ENCODE measurements at regions not wholly inside any gene's neighbourhood (a gene's known extent, or its start where the extent isn't known, plus 50 kb on each side); places are given as distances from the start of the nearest gene placed in this dataset.

GRCh38 chr10:10353326-10353868 lies 664.3 kb upstream of the CELF2 start:
- TF ChIP-seq FOS (IDR thresholded peaks at IDR 0.05; ENCODE audit: borderline replicate concordance, insufficient read depth, low read length) (no peak), EZH2 (IDR thresholded peaks at IDR 0.05; ENCODE audit: borderline replicate concordance, low read depth, low read length, severe bottlenecking) (no peak), POLR2A (IDR thresholded peaks at IDR 0.05; ENCODE audit: low read depth, low read length) (no peak), JUN (IDR thresholded peaks at IDR 0.05; ENCODE audit: borderline replicate concordance, insufficient read depth, insufficient read length, low read depth) (no peak), POLR2AphosphoS5 (IDR thresholded peaks at IDR 0.05; ENCODE audit: insufficient read depth, low read depth, low read length) (no peak), MYC (IDR thresholded peaks at IDR 0.05; ENCODE audit: low read depth, low read length) (no peak)
- TF ChIP-seq, protein P1, sequence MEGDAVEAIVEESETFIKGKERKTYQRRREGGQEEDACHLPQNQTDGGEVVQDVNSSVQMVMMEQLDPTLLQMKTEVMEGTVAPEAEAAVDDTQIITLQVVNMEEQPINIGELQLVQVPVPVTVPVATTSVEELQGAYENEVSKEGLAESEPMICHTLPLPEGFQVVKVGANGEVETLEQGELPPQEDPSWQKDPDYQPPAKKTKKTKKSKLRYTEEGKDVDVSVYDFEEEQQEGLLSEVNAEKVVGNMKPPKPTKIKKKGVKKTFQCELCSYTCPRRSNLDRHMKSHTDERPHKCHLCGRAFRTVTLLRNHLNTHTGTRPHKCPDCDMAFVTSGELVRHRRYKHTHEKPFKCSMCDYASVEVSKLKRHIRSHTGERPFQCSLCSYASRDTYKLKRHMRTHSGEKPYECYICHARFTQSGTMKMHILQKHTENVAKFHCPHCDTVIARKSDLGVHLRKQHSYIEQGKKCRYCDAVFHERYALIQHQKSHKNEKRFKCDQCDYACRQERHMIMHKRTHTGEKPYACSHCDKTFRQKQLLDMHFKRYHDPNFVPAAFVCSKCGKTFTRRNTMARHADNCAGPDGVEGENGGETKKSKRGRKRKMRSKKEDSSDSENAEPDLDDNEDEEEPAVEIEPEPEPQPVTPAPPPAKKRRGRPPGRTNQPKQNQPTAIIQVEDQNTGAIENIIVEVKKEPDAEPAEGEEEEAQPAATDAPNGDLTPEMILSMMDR (IDR thresholded peaks at IDR 0.05; ENCODE audit: extremely low read depth in 1 of 2, insufficient read depth in 1 of 2, low read depth in 1 of 2, low read length in 2 of 2) = no peak
- TF ChIP-seq, protein P2, sequence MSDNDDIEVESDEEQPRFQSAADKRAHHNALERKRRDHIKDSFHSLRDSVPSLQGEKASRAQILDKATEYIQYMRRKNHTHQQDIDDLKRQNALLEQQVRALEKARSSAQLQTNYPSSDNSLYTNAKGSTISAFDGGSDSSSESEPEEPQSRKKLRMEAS (IDR thresholded peaks at IDR 0.05; ENCODE audit: insufficient read depth, insufficient read length) = no peak

All from endothelial cell of umbilical vein (primary cell).